ENCODE measurements at regions not wholly inside any gene's neighbourhood (a gene's known extent, or its start where the extent isn't known, plus 50 kb on each side); places are given as distances from the start of the nearest gene placed in this dataset.

- Histone ChIP-seq H3K4me1 (replicated peaks in 1 of 2; ENCODE audit: control insufficient read depth in 2 of 2, insufficient read depth in 2 of 2, low read length in 2 of 2) (peaks cover 0 to 6% of the 10 kb centered on the region in 2 experiments; a peak in 2 of 5 replicates), H3K4me2 (ENCODE audit: insufficient read depth, low read length) (no peak overlapping the region; the same call in 1 of the 2 replicates), H3K27me3 (ENCODE audit: control insufficient read depth in 2 of 2, insufficient read depth in 2 of 2, low read length in 2 of 2) (no peaks in the 10 kb centered on the region), H3K9me1 (ENCODE audit: control insufficient read depth, insufficient read depth, low read length) (no peaks in the 10 kb centered on the region), H3K9me3 (replicated peaks; ENCODE audit: control insufficient read depth, insufficient read depth, low read depth, low read length) (no peaks in the 10 kb centered on the region), H4K20me1 (replicated peaks; ENCODE audit: control insufficient read depth, insufficient read depth, low read length) (no peaks in the 10 kb centered on the region), H3K79me2 (ENCODE audit: control insufficient read depth, insufficient read depth, low read length) (no peaks in the 10 kb centered on the region), H2AFZ (ENCODE audit: low read depth, low read length) (no peak overlapping the region), H3K9ac (ENCODE audit: insufficient read depth in 1 of 2, low read depth in 2 of 2, low read length in 2 of 2) (no peak overlapping the region), H3K4me3 (no peak overlapping the region), H3K36me3 (ENCODE audit: control insufficient read depth, insufficient read depth, low read length) (no peaks in the 10 kb centered on the region), H3K27ac (ENCODE audit: extremely low read depth, low read depth, low read length) (no peak overlapping the region)
- ChIA-PET CTCF (ENCODE audit: low intra/inter-chr PET ratio) (no interaction called here), POLR2A (interaction anchor here (1.2 kb wide), 1 partner anchor 90 kb away, joined by 5 read pairs; no protein-coding TSS in a partner anchor)
- 3% methylated on average over 5 of the region's 5 CpGs for WGBS (ENCODE audit: insufficient coverage, low coverage, missing lambda C conversion rate)
- no peak for DNase-seq (ENCODE audit: extremely low read depth in 1 of 4, low spot score in 3 of 4)
- BruUV-seq (replicated peaks): no TSS peak
- no peak for TF ChIP-seq CSDE1 (IDR thresholded peaks at IDR 0.05)
- TF ChIP-seq SMARCE1 (IDR thresholded peaks at IDR 0.05): no peak
- TF ChIP-seq SOX6 (IDR thresholded peaks at IDR 0.05): peak; percentile 77
- 0 out of 2 replicates have a peak, but pooled peaks have one; percentile 17 for TF ChIP-seq GATA2 (CRISPR knock-in tag; IDR thresholded peaks at IDR 0.05)
- no peak for TF ChIP-seq NR4A1 (CRISPR knock-in tag; IDR thresholded peaks at IDR 0.05)
- no peak for TF ChIP-seq NR4A1 (tag; IDR thresholded peaks at IDR 0.05)
- no peak for TF ChIP-seq ATF1 (CRISPR knock-in tag; IDR thresholded peaks at IDR 0.05)
- TF ChIP-seq ATF1 (tag; IDR thresholded peaks at IDR 0.05): no peak
- TF ChIP-seq NUFIP1 (IDR thresholded peaks at IDR 0.05; ENCODE audit: partially characterized antibody): no peak
- intact Hi-C loops (cut with micrococcal nuclease) (no loop called here), in situ Hi-C loops (cut with MboI) (no loop called here)
- no peak for ATAC-seq
- no peak for FAIRE-seq
Measured at GRCh38 chr11:62055970-62056369, 67.8 kb upstream of the INCENP start.
